ENCODE measurements at regions not wholly inside any gene's neighbourhood (a gene's known extent, or its start where the extent isn't known, plus 50 kb on each side); places are given as distances from the start of the nearest gene placed in this dataset.

DNA sequence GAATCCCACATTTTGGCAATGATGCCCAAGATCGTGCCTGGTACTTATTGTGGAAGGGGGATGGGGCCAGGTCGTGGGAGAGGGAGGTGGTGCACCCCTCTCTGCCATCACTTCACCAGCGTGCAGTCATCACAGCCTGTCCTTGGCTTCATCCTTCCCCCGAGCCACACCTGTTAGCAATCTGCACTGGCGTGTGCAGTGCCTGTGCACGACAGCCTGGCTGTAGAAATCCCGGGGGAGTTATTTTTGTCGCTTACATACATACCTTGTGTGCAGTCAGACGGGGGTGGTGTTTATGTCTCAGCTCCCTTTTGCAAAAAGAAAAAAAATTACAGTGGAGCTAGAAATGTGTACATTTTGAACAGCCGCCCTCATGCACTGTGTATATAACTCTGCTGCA is 216.0 kb downstream of the TLE3 start:
- no peak for TF ChIP-seq CEBPB (IDR thresholded peaks at IDR 0.05)
- TF ChIP-seq, protein P1, sequence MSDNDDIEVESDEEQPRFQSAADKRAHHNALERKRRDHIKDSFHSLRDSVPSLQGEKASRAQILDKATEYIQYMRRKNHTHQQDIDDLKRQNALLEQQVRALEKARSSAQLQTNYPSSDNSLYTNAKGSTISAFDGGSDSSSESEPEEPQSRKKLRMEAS (IDR thresholded peaks at IDR 0.05): peak; percentile 41; the same call in 1 of the 2 replicates
- TF ChIP-seq, protein P2, sequence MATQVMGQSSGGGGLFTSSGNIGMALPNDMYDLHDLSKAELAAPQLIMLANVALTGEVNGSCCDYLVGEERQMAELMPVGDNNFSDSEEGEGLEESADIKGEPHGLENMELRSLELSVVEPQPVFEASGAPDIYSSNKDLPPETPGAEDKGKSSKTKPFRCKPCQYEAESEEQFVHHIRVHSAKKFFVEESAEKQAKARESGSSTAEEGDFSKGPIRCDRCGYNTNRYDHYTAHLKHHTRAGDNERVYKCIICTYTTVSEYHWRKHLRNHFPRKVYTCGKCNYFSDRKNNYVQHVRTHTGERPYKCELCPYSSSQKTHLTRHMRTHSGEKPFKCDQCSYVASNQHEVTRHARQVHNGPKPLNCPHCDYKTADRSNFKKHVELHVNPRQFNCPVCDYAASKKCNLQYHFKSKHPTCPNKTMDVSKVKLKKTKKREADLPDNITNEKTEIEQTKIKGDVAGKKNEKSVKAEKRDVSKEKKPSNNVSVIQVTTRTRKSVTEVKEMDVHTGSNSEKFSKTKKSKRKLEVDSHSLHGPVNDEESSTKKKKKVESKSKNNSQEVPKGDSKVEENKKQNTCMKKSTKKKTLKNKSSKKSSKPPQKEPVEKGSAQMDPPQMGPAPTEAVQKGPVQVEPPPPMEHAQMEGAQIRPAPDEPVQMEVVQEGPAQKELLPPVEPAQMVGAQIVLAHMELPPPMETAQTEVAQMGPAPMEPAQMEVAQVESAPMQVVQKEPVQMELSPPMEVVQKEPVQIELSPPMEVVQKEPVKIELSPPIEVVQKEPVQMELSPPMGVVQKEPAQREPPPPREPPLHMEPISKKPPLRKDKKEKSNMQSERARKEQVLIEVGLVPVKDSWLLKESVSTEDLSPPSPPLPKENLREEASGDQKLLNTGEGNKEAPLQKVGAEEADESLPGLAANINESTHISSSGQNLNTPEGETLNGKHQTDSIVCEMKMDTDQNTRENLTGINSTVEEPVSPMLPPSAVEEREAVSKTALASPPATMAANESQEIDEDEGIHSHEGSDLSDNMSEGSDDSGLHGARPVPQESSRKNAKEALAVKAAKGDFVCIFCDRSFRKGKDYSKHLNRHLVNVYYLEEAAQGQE (IDR thresholded peaks at IDR 0.05; ENCODE audit: low read depth): no peak
- TF ChIP-seq TEAD4 (IDR thresholded peaks at IDR 0.05): 0 out of 2 replicates have a peak, but pooled peaks have one; percentile 30
- TF ChIP-seq, protein P3, sequence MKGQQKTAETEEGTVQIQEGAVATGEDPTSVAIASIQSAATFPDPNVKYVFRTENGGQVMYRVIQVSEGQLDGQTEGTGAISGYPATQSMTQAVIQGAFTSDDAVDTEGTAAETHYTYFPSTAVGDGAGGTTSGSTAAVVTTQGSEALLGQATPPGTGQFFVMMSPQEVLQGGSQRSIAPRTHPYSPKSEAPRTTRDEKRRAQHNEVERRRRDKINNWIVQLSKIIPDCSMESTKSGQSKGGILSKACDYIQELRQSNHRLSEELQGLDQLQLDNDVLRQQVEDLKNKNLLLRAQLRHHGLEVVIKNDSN (IDR thresholded peaks at IDR 0.05): no peak
- TF ChIP-seq CREB1 (IDR thresholded peaks at IDR 0.05; ENCODE audit: low read depth): no peak
- no peak for TF ChIP-seq NFIC (IDR thresholded peaks at IDR 0.05)
- no peak for TF ChIP-seq EGR1 (IDR thresholded peaks at IDR 0.05)
- no peak for TF ChIP-seq TAF1 (IDR thresholded peaks at IDR 0.05; ENCODE audit: low read depth)
- TF ChIP-seq RAD21 (IDR thresholded peaks at IDR 0.05; ENCODE audit: low read depth): no peak
- no peak for TF ChIP-seq YY1 (IDR thresholded peaks at IDR 0.05; ENCODE audit: low read depth)
- no peak for TF ChIP-seq FOXM1 (IDR thresholded peaks at IDR 0.05; ENCODE audit: borderline replicate concordance, low read depth)
- TF ChIP-seq EP300 (IDR thresholded peaks at IDR 0.05; ENCODE audit: borderline replicate concordance): no peak
- TF ChIP-seq ZBTB7A (IDR thresholded peaks at IDR 0.05; ENCODE audit: low read depth): no peak
- TF ChIP-seq TCF12 (IDR thresholded peaks at IDR 0.05; ENCODE audit: low read depth): no peak

DNA sequence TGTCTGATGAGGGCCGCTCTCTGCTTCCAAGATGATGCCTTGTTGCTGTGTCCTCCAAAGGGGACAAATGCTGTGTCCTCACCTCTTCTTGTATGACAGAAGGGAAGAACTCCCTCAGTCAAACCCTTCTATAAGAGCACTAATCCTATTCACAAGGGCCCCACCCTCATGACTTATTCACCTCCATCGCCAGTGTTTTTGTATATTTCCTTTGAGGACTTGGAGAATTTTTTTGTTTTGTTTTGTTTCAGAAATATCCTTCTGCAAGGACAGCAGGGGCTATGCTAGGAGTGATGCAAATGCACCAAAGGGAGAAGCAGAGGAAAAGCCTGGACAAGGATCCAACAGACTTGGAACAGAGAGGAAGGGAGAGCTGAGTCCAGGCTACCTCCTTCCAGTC is 214.4 kb downstream of the TLE3 start:
- TF ChIP-seq RAD21 (IDR thresholded peaks at IDR 0.05; ENCODE audit: low read depth) (no peak), TEAD4 (IDR thresholded peaks at IDR 0.05) (no peak), ZBTB7A (IDR thresholded peaks at IDR 0.05; ENCODE audit: low read depth) (no peak)

DNA sequence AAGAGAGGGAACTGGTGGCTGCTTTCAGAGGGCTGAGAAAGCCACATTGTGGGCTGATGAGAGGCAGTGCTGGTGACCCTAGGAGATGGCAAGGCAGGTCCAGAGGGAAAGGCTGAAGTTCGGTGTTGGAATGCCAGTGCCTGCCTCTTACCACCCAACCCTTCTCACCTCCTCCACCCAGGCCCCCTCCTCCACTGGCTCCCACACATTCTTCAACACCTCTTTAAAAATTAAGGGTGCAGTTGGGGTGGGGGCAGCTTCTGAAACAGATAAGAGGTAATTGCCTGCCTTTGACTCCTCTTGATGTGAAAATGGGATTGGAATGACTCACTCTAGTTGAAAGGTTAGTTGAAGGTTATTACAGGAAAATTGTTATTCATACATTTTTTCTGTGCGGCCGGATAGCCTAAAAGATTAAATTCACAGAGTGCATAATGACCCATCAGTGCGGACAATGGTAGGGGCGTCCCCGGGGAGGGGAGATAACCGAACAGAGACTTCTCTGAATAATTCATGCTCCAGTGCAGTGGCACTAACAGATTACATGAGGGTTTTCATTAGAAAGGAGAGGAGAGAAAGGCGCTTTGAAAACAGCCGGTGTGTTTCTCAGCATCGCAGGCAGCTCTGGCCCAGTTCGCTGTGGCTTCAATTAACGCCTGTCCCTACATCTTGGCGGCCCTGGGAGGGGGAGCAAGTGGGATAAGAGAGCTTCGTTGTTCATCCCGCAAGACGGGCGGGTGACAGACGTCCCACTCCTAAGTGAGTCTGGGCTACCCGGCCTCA is 212.4 kb downstream of the TLE3 start:
- TF ChIP-seq EGR1 (IDR thresholded peaks at IDR 0.05) (no peak), EP300 (IDR thresholded peaks at IDR 0.05; ENCODE audit: borderline replicate concordance) (no peak), TEAD4 (IDR thresholded peaks at IDR 0.05) (no peak), NFIC (IDR thresholded peaks at IDR 0.05) (no peak), CREB1 (IDR thresholded peaks at IDR 0.05; ENCODE audit: low read depth) (no peak), FOXM1 (IDR thresholded peaks at IDR 0.05; ENCODE audit: borderline replicate concordance, low read depth) (no peak), CEBPB (IDR thresholded peaks at IDR 0.05) (no peak), YY1 (IDR thresholded peaks at IDR 0.05; ENCODE audit: low read depth) (no peak), RAD21 (IDR thresholded peaks at IDR 0.05; ENCODE audit: low read depth) (no peak)
- TF ChIP-seq, protein P2 (IDR thresholded peaks at IDR 0.05; ENCODE audit: low read depth): no peak
- TF ChIP-seq, protein P3 (IDR thresholded peaks at IDR 0.05): no peak

DNA sequence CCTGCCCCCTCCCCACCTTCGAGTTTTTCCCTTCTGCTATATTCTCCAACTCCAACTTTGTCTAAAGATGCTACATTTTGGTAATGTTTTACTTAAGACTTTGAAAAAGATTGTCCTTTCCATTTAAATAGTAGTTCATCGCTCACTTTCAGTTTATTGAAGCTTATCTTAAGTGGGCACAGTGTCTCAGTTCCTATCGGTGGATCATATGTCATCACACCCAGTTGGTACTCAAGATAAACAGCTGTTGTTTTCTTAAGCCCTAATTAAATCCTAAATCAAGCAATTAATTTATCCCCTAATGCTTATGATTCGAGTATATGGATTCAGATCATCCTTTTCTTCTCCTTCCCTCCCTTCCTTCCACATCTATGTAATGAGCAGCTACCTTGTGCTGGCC is 210.7 kb downstream of the TLE3 start:
- TF ChIP-seq TCF12 (IDR thresholded peaks at IDR 0.05; ENCODE audit: low read depth) (no peak), EP300 (IDR thresholded peaks at IDR 0.05; ENCODE audit: borderline replicate concordance) (no peak)

DNA sequence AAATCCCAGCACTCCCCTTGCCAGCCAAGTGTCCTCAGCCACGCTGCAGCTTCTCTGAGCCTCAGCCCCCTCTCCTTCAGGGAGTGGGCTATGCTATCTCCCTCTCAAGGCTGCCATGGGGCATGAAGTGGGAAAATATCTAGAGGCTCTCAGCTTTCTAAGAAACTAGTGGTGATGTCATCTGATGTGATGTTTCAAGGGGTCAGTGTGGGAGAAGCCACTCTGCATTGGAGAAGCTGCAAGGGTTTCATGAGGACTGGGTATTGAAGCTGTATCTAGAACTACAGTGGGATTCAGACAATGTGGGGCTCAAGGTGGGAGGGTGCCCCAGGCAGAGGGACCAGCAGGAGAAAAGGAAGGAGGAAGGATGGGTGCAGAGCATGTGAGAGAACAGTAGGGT is 210.2 kb downstream of the TLE3 start:
- TF ChIP-seq, protein P1 (IDR thresholded peaks at IDR 0.05): no peak
- no peak for TF ChIP-seq YY1 (IDR thresholded peaks at IDR 0.05; ENCODE audit: low read depth)

DNA sequence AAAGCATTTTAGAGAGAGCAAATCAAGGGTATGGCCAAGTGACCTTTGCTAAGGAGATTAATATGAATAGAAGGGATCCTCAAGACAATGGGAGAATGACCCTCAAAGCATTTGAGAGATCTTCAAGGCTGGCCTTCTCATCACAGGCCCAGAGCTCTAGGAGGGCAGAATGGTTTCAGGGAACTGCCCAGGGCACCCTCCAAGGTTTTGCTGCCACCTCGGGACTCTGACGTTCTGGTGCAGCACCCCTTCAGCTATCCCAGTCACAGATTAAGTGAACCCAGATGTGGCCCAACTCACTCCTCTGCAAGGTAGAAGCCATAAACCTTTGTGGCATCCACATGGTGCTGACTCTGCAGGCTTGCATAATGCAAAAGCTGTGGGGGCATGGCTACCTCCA is 209.3 kb downstream of the TLE3 start:
- TF ChIP-seq, protein P3 (IDR thresholded peaks at IDR 0.05): no peak
- TF ChIP-seq RAD21 (IDR thresholded peaks at IDR 0.05; ENCODE audit: low read depth) (no peak), ZBTB7A (IDR thresholded peaks at IDR 0.05; ENCODE audit: low read depth) (no peak), CEBPB (IDR thresholded peaks at IDR 0.05) (no peak)

All from Ishikawa (cell line).